CD4-positive, alpha-beta T cell treated with Interferon gamma for 1 hour (primary cell): ENCODE measurements at regions not wholly inside any gene's neighbourhood (a gene's known extent, or its start where the extent isn't known, plus 50 kb on each side); places are given as distances from the start of the nearest gene placed in this dataset.
"Not testable (repeated sequence)": the region's sequence is repeated elsewhere in the genome, so short reads cannot be mapped to it uniquely, and the experiment has no call there.

ENCODE experiments used
- DNase-seq: peaks from one replicate; pipeline ENCODE4 v3.0.0-alpha.2; 2020

- DNase-seq, result not testable (repeated sequence)
These were observed 108.2 kb upstream of the PELI1 start for GRCh38 chr2:64252251-64252978.

DNA sequence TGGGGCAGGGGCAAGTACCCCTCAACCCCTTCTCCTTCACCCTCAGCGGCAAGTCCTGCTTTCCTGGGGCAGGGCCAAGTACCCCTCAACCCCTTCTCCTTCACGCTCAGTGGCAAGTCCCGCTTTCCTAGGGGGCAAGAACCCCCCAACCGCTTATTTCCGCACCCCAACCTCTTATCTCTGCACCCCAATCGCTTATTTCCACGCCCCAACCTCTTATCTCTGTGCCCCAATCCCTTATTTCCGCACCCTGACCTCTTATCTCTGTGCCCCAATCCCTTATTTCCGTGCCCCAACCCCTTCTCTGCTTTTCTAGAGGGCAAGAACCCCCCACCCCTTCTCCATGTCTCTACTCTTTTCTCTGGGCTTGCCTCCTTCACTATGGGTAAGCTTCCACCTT, 109.2 kb upstream of the PELI1 start:
- not testable (repeated sequence) for DNase-seq

DNA sequence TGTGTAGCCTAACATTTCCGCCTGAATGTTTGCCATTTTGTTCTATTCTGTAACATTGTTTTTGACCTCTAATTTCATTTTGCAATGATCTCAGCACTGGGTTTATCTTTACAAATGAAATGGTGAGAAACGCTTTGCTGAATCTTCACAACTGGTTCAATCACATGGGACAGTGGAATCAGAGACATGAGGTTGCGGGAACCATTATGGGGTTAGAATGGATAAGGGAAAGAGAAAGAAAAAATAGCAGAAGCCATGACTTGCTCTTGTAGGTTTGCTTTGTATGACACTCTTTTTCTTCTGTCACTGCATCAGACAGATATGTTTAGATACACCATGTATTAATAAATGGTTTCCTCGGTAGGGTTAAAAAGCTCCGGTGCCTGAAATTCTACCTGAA, 114.3 kb upstream of the PELI1 start:
- no peak for DNase-seq

DNA sequence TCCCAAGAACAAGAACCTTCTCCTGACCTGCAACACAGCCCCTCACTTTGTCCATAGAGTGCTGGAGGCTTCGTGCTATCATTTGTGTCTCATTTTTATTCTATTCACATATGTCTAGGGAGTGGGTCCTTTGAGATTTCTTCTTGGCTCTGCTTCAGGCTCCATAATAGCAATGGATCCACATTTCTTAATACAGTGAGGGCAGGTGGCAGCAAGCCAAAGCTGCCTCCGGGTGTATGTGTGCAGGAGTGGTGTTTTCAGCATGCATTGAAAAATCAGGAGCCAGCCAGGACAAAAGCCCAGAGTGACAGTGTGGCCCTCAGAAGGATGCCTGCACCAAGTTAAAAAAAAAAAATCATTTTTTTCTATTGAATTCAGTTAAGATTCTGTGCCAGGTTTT, 115.1 kb upstream of the PELI1 start:
- no peak for DNase-seq

GRCh38 chr2:64260093-64260803, 116.0 kb upstream of the PELI1 start:
- DNase-seq, result no peak

DNA sequence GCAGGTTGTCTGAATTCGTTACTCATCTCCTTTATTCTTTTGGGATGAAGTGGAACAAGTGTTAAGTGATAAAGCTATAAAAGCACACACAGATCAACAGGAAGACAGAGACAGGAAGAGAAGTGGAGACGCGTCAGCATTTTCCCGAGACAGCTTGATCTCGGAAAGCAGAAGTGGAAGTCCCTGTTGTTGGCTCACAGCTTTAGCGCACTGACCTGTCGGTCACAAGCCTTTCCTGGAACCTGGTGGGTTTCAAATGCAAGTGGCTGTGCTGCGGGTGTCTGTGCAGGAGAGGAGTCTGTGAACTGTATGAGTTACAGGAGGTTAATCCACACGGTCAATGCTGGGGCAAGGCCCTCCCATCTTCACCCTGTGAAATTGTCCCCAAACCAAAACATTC, 116.6 kb upstream of the PELI1 start:
- DNase-seq, result peak; percentile 82

GRCh38 chr2:64262071-64262470, 117.9 kb upstream of the PELI1 start:
- DNase-seq, result no peak

DNA sequence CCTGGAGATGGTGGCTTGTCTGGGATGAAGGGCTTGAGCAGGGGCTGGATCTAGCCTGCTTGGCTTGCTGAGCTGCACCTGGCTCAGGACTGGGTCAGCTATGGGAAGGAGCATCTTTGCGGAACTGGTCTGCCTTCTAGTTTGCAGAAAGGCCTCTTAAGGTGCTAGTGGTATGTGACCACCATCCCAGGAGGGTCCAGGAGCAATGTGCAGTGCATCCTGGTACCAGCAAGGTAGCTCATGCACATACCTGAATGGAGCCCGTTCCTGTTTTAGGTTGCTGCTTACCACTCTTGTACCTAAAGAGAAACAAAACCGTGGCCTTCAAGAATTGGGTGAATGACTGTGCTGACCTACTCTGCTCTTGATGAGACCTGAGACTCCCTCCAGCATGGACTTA, 118.6 kb upstream of the PELI1 start:
- no peak for DNase-seq

DNA sequence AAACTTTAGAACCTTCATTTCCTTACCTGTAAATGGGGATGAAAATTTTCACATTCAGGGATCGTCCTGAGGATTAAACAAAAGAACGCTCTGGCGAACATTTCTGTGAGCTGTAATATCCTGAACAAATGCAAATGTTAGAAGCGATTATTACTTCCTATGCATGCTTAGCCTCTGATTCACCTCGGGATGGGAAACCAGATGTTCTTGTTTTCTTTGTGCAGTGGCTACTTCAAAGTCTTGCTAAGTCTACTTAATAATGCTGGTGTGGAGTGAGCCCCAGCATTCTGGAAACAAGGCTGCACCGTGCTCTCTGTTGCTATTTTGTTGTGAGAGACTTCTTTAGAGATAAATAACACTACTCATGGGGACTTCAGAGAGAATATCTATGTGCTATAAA, 119.1 kb upstream of the PELI1 start:
- no peak for DNase-seq

DNA sequence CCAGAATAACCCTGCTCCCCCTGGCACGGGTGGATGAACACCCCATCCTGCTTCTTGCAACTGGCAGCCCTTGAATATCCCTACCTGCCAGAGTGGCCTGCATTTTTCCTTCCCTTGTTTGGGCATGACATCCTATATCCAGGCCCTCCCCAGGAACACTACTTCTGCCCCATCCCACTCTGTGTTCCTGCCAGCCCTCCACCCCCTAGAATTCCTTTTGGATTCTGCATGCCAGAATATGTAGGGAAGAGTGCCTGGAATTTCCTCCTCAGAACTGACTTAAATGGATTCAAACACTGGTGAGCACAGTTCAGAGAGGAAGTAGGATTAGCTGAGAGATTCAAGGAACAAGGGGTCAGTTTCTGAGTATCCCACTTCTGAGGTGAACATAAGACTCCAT, 123.5 kb upstream of the PELI1 start:
- DNase-seq, result no peak

DNA sequence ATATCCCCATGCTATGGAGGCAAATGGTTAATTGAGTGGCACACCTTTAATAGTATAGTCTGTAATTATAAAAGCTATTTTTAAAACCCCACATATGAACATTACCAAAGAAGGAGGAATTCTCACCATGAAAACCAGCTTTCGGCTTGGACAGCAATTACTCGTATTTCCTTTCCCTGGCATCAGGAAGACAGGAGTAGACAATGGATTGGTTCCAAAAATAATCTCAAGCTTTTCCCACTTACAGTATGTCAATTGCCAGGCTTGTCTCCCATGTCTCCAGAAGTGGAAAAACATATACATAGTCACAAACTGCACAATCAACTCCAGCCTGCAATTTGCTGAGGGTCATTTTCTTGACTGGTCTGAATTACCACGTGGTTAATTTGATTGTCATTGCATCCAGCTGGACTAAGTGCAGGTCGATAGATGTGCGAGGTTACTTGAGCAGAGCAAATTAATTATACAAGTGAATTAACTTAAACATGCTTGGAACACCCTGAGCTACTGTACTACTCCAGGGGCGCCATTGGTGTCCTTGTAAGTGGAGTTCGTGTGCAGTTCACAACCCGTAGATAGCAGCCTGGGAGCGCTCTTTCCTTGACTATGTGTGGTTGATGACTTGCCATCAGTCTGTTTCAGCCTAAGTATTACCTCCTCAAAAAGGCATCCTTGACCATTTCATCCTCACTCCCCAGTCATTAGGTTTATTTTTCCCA, 124.3 kb upstream of the PELI1 start:
- no peak for DNase-seq

DNA sequence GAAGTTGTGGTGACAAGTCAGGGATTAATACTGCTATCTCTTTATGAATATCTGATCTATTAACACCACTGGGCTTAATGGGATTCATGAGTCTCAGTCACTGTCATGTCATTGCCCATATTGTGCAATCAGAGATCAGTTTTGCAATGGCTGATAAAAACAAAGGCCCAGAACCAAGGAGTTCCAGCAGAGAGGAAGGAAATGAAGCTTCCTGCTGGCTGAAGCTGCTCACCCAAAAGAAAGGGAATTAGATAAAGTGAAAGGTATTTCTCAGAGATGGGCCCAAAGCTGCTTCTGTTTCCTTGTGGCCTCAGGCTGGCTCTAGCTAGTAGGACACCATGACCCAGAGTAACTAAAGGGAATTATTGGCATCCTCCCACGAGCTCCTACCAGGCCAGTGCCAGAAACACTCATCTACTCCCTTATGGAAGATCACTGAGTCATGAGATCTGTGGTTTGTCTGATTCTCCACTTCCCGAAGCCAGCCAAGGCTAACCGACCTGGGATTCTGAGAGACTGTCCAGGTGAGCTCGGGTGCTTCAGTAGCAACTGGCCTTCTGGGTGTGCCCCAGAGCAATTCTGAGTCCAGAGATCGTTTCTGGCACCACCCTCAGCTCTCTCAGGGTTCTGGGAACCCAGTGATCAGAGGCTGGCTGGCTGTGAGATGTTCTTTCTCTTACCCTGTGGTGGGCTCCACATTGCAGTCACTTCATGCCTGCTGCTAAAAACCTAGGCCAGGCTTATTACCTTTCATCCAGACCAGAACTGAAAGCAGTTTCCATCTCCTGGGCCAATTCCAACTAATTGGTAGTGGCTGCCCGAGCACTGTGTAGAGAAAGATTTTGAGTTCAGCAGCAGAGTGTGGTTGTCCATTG, 129.5 kb upstream of the PELI1 start:
- peak; percentile 24 for DNase-seq

DNA sequence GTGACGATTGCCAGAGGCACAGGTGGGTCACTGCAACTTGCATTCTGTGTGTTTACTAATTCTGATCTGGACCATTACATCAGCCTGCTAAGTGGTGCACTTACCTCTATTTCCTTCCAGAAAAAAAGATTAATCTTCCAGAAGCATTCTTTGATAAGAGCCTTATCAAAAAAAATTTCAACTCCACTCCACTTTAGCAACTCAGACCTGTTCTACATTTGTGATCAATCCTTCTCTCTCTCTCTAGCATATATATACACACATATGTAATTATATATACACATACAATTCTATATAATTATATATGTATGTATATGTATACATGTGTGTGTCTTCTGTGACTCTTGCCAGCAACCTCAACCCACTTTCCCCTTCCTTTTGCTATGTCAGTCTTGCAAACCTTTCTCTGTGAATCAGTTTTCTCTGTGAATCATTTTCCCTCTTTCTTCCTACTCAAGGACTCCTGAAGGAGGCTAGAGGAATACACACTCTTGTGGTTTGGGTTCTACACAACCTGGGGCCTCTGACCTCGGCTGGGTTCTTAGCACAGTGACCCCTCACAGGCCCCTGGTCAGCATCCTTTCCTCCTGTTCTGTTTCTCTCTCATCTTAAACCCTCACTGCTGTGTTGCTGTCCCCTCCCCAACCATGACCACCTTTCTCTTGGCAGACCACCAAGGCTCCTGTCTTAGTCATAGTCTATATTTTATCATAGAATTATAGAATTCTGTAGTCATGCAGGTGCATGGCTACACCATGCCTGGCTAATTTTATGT, 130.4 kb upstream of the PELI1 start:
- DNase-seq, result no peak

DNA sequence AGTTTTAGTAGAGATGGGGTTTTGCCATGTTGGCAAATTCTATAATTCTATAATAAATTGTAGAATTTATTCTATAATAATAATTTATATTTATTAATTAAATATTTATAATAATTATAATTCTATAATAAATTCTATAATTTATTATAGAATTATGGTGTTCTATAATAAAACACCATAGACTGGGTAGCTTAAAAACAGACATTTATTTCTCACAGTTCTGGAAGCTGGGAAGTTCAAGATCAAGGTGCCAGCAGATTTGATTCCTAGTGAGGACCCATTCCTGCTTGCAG, 130.9 kb upstream of the PELI1 start:
- DNase-seq, result no peak

DNA sequence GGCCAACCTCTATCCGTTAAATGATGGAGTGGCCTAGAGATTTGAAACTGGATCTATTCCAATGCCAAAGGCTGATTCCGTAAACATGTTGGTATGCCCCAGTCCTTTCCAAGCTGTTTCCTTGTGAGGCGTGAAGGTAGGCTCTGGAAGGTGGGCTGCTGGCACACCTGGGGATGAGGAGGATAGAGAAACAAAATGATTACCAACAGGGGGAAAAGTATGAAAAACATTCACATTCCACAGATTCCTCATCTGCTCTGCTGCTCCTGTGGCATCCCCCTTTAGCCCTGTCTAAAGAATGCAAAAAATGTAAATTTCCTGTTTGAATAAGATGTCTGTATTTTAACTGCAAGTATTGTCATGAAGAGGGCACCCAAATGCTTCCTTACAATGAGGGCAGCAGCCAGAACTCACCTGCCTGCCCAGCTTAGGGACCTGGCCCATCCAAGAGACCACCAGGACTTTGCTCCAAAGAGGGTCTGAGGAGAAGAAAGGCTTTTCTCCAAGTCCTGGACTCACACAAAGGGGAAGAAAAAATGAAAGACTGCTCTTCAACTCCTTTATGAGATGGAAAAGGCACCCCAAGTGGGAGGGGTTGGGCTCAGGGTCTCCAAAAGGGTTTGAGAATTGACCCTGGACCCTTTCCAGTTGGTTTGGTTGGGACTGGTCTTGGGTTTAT, 132.3 kb upstream of the PELI1 start:
- no peak for DNase-seq

- DNase-seq, result peak; percentile 36
These were observed 133.1 kb upstream of the PELI1 start for GRCh38 chr2:64277101-64277849.

GRCh38 chr2:64280812-64281211, 136.6 kb upstream of the PELI1 start:
- not testable (repeated sequence) for DNase-seq

- no peak for DNase-seq
These were observed 138.9 kb upstream of the PELI1 start for GRCh38 chr2:64283006-64283570.

DNA sequence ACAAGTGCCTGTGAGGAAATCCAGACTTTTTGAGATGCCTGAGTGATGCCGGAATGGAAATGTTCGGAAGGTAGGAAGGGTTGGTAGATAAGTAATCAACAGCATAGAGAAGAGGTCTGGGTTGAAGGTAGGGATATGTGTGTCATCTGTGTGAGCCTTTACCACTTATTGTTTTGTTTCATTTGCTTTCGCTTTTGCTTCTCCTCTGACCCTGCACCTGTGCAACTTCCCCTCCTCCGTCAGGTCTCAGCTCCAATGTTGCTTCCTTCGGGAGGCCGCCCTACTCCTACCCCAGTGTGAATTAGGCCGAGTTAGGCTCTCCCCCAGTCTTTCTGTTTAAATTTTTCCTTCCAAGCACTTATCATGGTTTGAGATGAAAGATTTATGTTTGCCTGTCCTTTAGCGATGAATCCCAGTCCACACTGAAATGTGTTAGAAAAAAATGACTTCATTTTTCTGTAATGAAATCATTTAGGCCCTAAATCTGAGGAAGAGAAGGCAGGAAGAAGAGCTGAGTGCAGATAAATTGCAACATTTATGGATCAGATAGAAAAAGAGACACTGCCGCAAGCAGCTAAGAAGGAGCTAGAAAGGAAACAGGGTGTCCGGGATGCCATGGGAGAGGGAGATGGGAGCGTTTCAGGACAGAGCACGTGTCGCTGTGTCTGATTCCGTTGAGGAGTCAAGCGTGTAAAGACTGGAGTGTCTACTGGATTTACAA, 139.6 kb upstream of the PELI1 start:
- DNase-seq, result no peak

DNA sequence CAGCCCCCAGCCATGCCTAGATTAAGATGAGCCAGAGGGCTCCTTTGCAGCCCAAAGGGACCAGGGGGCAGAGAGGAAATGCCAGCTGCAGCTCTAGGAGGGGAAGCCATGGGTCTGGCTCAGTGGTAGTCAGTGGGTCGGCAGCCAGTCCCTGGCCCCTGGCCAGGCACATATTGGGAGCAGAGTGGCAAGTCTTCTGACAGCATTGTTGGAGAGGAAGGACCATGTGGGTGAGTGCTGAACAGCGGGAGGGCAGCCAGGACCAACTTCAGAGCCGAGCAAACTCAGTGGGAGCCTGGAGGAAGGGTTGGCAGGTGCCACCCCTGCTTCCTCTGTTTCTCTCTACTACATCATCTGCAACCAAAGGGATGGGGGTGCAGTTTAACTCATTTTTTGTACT, 140.5 kb upstream of the PELI1 start:
- no peak for DNase-seq
